WTC11 (cell line): ENCODE measurements at regions not wholly inside any gene's neighbourhood (a gene's known extent, or its start where the extent isn't known, plus 50 kb on each side); places are given as distances from the start of the nearest gene placed in this dataset.
A peak's percentile ranks its signal among the peaks of the same experiment; 100 is the strongest.

Source experiments
- ATAC-seq: fragments of 200-7000 bp; cut with Tn5 transposase; 2 replicates; pipeline ENCODE4 v1.10.0; 2021; ENCODE audit warnings: mild to moderate bottlenecking, moderate library complexity
- CTCF ChIA-PET: fragments of 300-600 bp; sonication (Branson Sonifier 250); formaldehyde crosslinking; loops from one replicate; lab custom pipeline; 2021; ENCODE audit warnings: antibody characterized with exemption; lab: Charles Lee
- POLR2A ChIA-PET: fragments of 350-600 bp; sonication (Branson Sonifier 250); formaldehyde crosslinking; loops from one replicate; lab custom pipeline; 2021; ENCODE audit warnings: antibody characterized with exemption; lab: Charles Lee
- DNase-seq: peaks from one replicate; pipeline ENCODE4 v3.0.0; 2021; ENCODE audit warnings: low spot score
- H3K27ac Mint-ChIP-seq: 2 replicates; pipeline ENCODE4 v1.8.0; 2021; ENCODE audit warnings: mixed read lengths
- H3K27me3 Mint-ChIP-seq: 2 replicates; pipeline ENCODE4 v1.8.0; 2021; ENCODE audit warnings: low read depth, mild to moderate bottlenecking, moderate library complexity, mixed read lengths
- H3K36me3 Mint-ChIP-seq: 2 replicates; pipeline ENCODE4 v1.8.0; 2021; ENCODE audit warnings: mixed read lengths
- H3K4me1 Mint-ChIP-seq: 2 replicates; pipeline ENCODE4 v1.8.0; 2022; ENCODE audit warnings: mixed read lengths
- H3K4me3 Mint-ChIP-seq: 2 replicates; pipeline ENCODE4 v1.8.0; 2021; ENCODE audit warnings: mild to moderate bottlenecking, moderate library complexity, mixed read lengths
- H3K9me3 Mint-ChIP-seq: 2 replicates; pipeline ENCODE4 v1.8.0; 2021; ENCODE audit warnings: mixed read lengths
- ATF1 ChIP-seq: sonication (generic); formaldehyde crosslinking; IDR thresholded peaks from 2 replicates; pipeline ENCODE4 v1.8.1; 2023; ENCODE audit warnings: mild to moderate bottlenecking, moderate library complexity, missing genetic modification reagents
- FOXK1 ChIP-seq: sonication (generic); formaldehyde crosslinking; IDR thresholded peaks from 2 replicates; pipeline ENCODE4 v1.8.0; 2022; ENCODE audit warnings: mild to moderate bottlenecking, moderate library complexity, missing genetic modification reagents
- GRHL2 ChIP-seq: fragments of 250-450 bp; sonication (Bioruptor Pico); IDR thresholded peaks from 2 replicates; pipeline ENCODE4 v1.8.0; 2022; ENCODE audit warnings: mild to moderate bottlenecking, moderate library complexity; ENCODE audit not compliant: insufficient replicate concordance, severe bottlenecking
- MXD4 ChIP-seq: fragments of 250-450 bp; sonication (Bioruptor Pico); IDR thresholded peaks from 2 replicates; pipeline ENCODE4 v1.8.0; 2021; ENCODE audit warnings: mild to moderate bottlenecking, moderate library complexity, borderline replicate concordance
- MYBL2 ChIP-seq: sonication (generic); formaldehyde crosslinking; IDR thresholded peaks from 2 replicates; pipeline ENCODE4 v1.8.1; 2023; ENCODE audit warnings: mild to moderate bottlenecking, moderate library complexity, missing genetic modification reagents
- SMAD3 ChIP-seq: sonication (generic); formaldehyde crosslinking; IDR thresholded peaks from 2 replicates; pipeline ENCODE4 v1.8.0; 2022; ENCODE audit warnings: missing genetic modification reagents, mild to moderate bottlenecking, borderline replicate concordance
- ZNF121 ChIP-seq: sonication (generic); formaldehyde crosslinking; IDR thresholded peaks from 2 replicates; pipeline ENCODE4 v1.8.0; 2023; ENCODE audit warnings: missing genetic modification reagents
- ZNF232 ChIP-seq: sonication (generic); formaldehyde crosslinking; IDR thresholded peaks from 2 replicates; pipeline ENCODE4 v1.8.0; 2022; ENCODE audit warnings: mild to moderate bottlenecking, missing genetic modification reagents
- ZNF423 ChIP-seq: fragments of 250-450 bp; sonication (Bioruptor Pico); IDR thresholded peaks from 2 replicates; pipeline ENCODE4 v2.1.2; 2022; ENCODE audit warnings: mild to moderate bottlenecking, moderate library complexity
- TF ChIP-seq, protein P1 (sequence below): sonication (generic); formaldehyde crosslinking; IDR thresholded peaks from 2 replicates; pipeline ENCODE4 v1.8.1; 2023; ENCODE audit warnings: mild to moderate bottlenecking, missing genetic modification reagents
- TF ChIP-seq, protein P2 (sequence below): fragments of 250-450 bp; sonication (Bioruptor Pico); IDR thresholded peaks from 2 replicates; pipeline ENCODE4 v1.9.0; 2021; ENCODE audit warnings: mild to moderate bottlenecking, borderline replicate concordance
- TF ChIP-seq, protein P3 (sequence below): sonication (generic); formaldehyde crosslinking; IDR thresholded peaks from 2 replicates; pipeline ENCODE4 v1.8.0; 2023; ENCODE audit warnings: mild to moderate bottlenecking, missing genetic modification reagents
- TF ChIP-seq, protein P4 (sequence below): sonication (generic); formaldehyde crosslinking; IDR thresholded peaks from 2 replicates; pipeline ENCODE4 v1.8.1; 2023; ENCODE audit warnings: mild to moderate bottlenecking, moderate library complexity, missing genetic modification reagents
- TF ChIP-seq, protein P5 (sequence below): sonication (generic); formaldehyde crosslinking; conservative IDR thresholded peaks from 2 replicates; pipeline ENCODE4 v1.8.1; 2022; ENCODE audit warnings: mild to moderate bottlenecking, missing genetic modification reagents

DNA sequence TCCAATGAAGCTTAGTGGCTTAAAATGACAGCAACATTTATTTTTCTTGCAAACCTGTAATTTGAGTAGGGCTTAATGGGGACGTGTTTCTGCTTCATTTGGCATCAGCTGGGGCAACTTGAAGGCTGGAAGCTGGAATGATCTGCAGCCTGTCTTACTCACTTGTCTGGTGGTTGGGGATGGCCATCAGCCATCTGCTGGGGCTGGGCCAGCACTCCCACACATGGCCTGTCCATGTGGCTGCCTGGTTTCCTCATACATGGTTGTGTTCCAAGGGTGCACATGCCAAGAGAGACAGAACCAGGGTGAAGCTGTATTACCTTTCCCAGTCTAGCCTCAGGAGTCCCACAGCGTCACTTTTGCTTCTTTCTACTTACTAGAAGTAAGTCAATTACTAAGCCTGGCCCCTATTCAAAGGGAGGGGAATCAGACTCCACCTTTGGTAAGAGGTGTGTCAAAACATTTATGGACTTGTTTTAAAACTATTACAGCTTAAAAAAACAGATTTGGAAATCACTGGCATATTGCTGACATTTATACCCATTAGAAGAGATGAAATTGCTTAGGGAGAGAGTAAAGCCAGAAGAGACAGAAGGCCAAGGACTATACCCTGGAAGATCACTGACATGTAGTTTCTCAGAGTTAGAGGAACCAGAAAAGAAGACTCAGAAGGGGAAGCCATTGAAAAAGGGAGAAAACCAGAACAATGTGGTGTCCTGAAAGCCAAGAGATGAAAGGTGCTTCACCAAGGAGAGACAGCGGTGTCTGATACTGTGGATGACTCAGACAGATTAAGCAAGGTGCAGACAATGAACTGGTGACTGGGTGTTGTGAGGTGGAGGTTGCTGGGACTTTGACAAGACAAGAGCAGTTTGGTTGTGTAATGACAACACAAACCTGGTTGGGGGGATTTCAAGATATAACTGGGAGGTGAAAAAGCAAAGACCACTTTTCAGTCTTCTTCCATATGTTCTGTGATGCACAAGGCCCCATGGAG, 345.2 kb downstream of the GJA1 start:
- ATAC-seq: no peak

DNA sequence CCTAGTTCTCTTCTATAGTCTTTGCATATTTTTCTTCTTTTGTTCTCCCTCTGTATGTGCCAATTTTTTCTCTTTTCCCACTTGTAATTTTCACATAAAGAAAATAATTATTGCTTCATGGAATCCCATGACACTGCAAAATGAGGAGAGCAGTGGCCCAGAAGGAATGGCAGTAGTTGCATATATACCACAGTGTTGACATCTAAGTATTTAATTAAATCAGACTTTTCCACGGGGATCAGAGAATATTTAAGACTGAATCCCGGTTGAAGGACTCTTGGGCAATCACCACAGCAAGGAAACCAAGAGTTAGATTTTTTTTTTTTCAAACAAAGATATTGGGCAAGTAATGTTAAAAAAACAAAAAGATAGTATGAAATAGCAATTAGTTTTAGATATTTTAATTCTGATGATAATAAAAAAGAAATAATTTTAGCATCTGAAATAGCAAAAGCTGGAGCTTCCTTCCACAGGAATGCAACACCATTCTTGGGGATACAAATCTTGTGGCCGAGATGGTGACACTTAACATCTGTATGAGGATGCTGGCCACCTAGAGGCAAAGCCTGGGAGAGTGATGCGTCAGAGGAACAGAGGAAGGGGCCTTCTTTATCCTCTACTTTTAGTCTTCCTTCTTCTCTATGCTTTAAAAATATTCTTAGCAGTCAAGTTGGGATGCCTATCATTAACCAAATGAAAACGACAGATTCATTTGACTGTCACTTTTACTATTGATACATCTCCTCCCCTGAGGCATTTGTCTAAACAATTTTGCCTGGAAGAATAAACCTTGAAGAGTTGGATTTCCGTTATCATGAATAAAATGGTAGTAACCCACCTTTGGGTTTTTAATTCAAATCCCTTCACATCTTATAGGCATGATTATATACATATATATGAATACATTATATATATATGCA, 356.2 kb downstream of the GJA1 start:
- Mint-ChIP-seq H3K4me1 (no peaks in the 10 kb centered on the region), H3K9me3 (peaks cover 15% of the 10 kb centered on the region), H3K27ac (no peak overlapping the region), H3K4me3 (no peak overlapping the region), H3K27me3 (no peaks in the 10 kb centered on the region), H3K36me3 (peaks cover 7% of the 10 kb centered on the region)
- DNase-seq (peak; percentile 24), ATAC-seq (peak; percentile 77)
- CTCF ChIA-PET: no interaction called here
- POLR2A ChIA-PET: no interaction called here
- TF ChIP-seq, protein P1, sequence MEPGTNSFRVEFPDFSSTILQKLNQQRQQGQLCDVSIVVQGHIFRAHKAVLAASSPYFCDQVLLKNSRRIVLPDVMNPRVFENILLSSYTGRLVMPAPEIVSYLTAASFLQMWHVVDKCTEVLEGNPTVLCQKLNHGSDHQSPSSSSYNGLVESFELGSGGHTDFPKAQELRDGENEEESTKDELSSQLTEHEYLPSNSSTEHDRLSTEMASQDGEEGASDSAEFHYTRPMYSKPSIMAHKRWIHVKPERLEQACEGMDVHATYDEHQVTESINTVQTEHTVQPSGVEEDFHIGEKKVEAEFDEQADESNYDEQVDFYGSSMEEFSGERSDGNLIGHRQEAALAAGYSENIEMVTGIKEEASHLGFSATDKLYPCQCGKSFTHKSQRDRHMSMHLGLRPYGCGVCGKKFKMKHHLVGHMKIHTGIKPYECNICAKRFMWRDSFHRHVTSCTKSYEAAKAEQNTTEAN (CRISPR knock-in tag): no peak
- no peak for TF ChIP-seq GRHL2 (CRISPR knock-in tag)
- TF ChIP-seq FOXK1 (CRISPR knock-in tag): no peak
- TF ChIP-seq, protein P2, sequence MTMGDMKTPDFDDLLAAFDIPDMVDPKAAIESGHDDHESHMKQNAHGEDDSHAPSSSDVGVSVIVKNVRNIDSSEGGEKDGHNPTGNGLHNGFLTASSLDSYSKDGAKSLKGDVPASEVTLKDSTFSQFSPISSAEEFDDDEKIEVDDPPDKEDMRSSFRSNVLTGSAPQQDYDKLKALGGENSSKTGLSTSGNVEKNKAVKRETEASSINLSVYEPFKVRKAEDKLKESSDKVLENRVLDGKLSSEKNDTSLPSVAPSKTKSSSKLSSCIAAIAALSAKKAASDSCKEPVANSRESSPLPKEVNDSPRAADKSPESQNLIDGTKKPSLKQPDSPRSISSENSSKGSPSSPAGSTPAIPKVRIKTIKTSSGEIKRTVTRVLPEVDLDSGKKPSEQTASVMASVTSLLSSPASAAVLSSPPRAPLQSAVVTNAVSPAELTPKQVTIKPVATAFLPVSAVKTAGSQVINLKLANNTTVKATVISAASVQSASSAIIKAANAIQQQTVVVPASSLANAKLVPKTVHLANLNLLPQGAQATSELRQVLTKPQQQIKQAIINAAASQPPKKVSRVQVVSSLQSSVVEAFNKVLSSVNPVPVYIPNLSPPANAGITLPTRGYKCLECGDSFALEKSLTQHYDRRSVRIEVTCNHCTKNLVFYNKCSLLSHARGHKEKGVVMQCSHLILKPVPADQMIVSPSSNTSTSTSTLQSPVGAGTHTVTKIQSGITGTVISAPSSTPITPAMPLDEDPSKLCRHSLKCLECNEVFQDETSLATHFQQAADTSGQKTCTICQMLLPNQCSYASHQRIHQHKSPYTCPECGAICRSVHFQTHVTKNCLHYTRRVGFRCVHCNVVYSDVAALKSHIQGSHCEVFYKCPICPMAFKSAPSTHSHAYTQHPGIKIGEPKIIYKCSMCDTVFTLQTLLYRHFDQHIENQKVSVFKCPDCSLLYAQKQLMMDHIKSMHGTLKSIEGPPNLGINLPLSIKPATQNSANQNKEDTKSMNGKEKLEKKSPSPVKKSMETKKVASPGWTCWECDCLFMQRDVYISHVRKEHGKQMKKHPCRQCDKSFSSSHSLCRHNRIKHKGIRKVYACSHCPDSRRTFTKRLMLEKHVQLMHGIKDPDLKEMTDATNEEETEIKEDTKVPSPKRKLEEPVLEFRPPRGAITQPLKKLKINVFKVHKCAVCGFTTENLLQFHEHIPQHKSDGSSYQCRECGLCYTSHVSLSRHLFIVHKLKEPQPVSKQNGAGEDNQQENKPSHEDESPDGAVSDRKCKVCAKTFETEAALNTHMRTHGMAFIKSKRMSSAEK: no peak
- no peak for TF ChIP-seq ATF1 (CRISPR knock-in tag)
- TF ChIP-seq, protein P3, sequence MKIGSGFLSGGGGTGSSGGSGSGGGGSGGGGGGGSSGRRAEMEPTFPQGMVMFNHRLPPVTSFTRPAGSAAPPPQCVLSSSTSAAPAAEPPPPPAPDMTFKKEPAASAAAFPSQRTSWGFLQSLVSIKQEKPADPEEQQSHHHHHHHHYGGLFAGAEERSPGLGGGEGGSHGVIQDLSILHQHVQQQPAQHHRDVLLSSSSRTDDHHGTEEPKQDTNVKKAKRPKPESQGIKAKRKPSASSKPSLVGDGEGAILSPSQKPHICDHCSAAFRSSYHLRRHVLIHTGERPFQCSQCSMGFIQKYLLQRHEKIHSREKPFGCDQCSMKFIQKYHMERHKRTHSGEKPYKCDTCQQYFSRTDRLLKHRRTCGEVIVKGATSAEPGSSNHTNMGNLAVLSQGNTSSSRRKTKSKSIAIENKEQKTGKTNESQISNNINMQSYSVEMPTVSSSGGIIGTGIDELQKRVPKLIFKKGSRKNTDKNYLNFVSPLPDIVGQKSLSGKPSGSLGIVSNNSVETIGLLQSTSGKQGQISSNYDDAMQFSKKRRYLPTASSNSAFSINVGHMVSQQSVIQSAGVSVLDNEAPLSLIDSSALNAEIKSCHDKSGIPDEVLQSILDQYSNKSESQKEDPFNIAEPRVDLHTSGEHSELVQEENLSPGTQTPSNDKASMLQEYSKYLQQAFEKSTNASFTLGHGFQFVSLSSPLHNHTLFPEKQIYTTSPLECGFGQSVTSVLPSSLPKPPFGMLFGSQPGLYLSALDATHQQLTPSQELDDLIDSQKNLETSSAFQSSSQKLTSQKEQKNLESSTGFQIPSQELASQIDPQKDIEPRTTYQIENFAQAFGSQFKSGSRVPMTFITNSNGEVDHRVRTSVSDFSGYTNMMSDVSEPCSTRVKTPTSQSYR (CRISPR knock-in tag): no peak
- TF ChIP-seq, protein P4, sequence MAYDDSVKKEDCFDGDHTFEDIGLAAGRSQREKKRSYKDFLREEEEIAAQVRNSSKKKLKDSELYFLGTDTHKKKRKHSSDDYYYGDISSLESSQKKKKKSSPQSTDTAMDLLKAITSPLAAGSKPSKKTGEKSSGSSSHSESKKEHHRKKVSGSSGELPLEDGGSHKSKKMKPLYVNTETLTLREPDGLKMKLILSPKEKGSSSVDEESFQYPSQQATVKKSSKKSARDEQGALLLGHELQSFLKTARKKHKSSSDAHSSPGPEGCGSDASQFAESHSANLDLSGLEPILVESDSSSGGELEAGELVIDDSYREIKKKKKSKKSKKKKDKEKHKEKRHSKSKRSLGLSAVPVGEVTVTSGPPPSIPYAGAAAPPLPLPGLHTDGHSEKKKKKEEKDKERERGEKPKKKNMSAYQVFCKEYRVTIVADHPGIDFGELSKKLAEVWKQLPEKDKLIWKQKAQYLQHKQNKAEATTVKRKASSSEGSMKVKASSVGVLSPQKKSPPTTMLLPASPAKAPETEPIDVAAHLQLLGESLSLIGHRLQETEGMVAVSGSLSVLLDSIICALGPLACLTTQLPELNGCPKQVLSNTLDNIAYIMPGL (CRISPR knock-in tag): no peak
- TF ChIP-seq MXD4: no peak
- no peak for TF ChIP-seq ZNF423 (CRISPR knock-in tag)
- no peak for TF ChIP-seq ZNF121
- no peak for TF ChIP-seq MYBL2 (CRISPR knock-in tag)
- TF ChIP-seq, protein P5, sequence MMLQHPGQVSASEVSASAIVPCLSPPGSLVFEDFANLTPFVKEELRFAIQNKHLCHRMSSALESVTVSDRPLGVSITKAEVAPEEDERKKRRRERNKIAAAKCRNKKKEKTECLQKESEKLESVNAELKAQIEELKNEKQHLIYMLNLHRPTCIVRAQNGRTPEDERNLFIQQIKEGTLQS (CRISPR knock-in tag): no peak
- no peak for TF ChIP-seq ZNF232 (CRISPR knock-in tag)

More for the DNA sequence above, 345.2 kb downstream of the GJA1 start:
- Mint-ChIP-seq H3K4me3 (no peak overlapping the region), H3K4me1 (no peaks in the 10 kb centered on the region; the same call in 1 of the 2 replicates), H3K36me3 (no peaks in the 10 kb centered on the region), H3K27ac (no peak overlapping the region), H3K9me3 (peaks cover 13% of the 10 kb centered on the region), H3K27me3 (no peaks in the 10 kb centered on the region)
- DNase-seq: no peak
- CTCF ChIA-PET: interaction anchor here (0.9 kb wide), 1 partner anchor 69 kb away, joined by 4 read pairs; no protein-coding TSS in a partner anchor
- POLR2A ChIA-PET: no interaction called here
- TF ChIP-seq MYBL2 (CRISPR knock-in tag) (no peak), SMAD3 (CRISPR knock-in tag) (no peak), MXD4 (no peak)
